T1000 (cell line): ENCODE measurements at regions not wholly inside any gene's neighbourhood (a gene's known extent, or its start where the extent isn't known, plus 50 kb on each side); places are given as distances from the start of the nearest gene placed in this dataset.
A peak's percentile ranks its signal among the peaks of the same experiment; 100 is the strongest.
"Not testable (repeated sequence)": the region's sequence is repeated elsewhere in the genome, so short reads cannot be mapped to it uniquely, and the experiment has no call there.

ENCODE experiments used
- DNase-seq: peaks from one replicate; lab custom pipeline; 2025; ENCODE audit warnings: mixed read lengths; lab: John Stamatoyannopoulos, UW

DNA sequence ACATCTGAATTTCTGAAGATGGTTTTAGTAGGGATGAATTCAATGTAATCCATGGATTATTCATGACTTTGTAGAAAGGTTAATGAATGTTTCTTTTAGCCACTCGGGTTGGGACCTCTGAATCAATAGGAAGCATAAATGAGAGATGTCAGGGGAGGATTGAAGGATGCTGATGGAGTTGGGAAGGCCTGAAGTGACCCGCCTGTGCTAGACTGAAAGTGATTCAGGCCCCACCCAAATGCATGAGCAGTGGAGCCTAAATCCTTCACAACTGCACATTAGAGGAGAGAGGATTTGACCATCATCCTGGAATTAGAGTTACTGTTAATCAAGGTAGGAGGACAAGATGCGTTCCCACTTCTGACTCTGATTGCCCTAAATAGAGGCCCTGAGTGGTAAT lies 162.2 kb upstream of the PTPN20 start:
- not testable (repeated sequence) for DNase-seq

DNA sequence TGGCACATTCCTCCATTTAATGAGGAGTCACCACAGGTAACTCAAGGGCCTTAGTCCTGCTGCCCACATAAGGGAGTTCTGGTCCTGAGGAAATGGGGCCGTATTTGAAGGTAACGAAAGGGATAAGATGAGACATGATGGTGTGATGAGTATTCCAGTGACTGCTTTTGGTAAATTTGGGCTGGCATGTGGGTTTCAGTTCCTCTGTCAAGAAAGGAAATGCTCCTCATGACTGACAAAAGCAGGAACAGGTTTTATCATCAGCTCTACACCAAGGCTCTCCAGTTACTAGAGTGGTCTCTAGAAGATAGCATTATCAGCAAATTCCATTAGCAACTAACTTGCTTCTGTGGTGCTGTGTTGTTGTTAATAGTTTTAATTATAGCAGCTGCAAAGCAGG lies 161.8 kb upstream of the PTPN20 start:
- DNase-seq: not testable (repeated sequence)

DNA sequence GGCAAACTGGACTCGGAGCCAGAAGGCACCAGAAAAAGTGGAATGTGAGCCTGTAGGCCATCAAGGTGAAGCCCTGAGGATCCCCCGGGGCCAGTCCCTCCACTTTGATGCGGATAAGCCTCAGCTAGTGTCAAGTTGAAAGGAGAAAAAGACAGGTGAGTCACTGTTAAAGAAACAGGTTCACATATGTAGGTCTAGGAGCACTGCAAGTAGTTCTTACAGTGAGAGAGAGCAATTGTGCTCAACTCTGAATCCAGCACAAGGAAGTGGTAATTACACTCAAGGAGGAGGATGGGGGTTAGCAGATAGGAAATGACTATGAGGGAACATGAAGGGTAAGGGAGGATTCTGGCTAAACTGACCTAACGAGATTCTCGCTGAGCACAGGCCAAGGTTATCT lies 157.5 kb upstream of the PTPN20 start:
- DNase-seq: not testable (repeated sequence)

DNA sequence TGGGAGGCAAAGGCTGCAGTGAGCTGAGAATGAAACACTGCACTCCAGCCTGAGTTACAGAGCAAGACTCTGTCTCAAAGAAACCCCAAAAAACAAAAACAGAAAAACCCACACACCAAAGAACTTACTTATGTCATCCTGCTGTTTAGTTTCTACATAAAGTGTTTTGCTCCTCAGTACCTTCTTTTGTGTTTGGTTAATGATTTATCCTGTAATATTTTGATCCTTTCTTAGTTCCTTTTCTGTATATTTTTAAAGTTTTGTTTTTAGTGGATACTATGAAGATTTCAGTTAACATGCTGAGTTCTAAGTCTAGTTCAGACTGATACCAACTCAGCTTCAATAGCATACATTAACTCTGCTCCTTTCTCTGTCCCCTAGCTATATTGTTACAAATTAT lies 149.8 kb upstream of the PTPN20 start:
- DNase-seq: not testable (repeated sequence)

DNA sequence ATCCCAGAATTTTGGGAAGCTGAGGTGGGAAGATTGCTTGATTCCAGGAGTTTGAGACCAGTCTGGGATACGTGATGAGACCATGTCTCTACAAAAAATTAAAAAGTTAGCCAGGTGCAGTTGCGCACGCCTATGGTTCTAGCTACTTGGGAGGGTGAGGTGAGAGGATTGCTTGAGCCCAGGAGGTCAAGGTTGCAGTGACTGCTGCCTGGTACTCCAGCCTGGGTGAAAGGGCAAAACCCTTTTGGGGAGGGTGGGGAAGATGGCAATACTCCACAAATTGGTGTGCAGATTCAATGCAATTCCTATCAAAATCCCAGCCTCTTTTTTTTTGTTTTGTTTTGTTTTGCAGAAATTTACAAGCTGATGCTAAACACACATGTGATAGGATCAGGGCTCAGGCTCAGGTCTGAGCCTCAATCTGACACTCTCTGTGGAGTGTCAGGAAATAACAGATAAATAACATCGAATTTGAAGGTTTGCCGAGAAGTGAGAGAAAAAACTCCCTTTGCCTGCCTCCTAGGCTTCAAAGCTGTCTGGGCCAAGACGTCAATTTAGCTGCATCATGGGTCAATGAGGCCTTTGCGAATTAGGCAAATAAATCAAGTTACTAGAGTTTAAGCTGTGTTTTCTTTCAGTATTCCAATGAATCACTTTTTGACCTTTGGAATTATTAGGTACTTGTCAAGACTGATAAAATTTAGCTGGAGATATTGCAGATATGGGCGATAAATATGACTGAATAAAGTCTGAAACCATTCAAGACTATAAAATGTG lies 142.5 kb upstream of the PTPN20 start:
- DNase-seq: not testable (repeated sequence)

DNA sequence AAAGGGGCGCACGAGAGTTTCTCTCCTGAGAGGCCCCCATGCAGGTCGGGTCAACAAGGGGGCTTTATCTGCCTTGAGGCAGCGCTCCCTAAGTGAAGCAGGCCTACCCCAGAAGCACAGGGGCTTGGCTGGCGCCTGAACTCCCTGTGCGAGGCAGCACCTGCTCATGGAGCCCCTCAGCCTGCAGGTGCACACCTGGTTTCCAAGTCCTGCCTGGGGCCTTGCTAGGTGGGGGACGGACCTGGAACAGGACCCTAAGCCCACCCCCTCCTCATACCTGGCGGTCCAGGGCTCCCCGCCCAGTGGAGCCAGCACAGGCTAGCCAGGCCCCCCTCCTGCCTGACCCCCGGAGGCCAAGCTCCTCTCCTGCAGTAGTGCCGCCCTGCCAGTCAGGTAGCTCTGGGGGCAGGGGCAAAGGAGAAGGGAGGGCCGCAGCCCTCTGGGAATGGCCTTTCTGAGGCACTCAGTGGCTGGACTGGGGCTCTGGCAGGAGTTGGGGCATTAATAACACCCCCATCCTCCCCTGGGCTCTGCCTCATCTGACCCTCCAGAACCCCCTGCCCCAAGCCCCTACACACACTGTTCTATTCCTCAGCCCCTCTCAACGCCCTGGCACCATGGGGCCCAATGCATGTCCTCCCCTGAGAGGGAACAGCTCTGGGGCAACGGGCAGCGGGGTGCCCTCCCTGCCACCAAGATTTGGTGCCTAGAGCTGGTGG lies 137.9 kb upstream of the PTPN20 start:
- DNase-seq: not testable (repeated sequence)

DNA sequence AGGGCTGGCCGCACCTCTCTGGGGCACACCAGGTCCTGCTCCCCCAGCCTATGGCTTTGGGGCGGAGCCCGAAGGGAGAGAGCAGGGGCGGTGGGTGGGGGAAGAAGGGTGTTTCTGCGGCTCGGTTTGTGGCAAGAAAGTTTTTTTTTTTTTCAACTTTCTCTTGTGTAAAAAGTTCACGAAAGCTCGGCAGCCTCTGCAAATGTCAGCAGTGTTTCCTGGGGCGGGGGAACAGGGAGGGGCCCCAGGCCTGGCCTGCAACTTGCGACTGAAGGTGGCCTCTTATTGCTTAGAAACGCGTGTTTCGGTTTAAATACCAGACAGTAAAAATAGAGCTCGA lies 137.4 kb upstream of the PTPN20 start:
- DNase-seq: not testable (repeated sequence)

DNA sequence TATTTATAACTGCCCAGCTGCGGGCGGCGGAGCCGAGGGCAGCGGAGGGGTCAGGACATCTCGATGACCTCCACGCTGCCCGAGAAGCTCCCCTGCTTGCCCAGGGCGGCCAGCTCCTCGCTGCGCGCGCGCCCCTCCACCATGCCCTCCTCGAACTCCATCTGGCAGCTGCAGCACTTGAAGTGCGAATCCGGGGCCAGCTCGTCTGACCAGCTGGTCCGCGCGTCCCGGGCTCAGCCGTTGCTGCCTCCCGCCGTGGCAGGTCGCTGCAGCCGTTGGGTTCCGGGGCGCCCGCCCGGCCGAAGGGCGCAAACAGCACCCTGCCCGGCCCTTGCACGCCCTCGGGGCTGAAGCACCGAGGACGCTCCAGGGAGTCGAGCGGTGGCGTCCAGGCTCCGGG lies 136.9 kb upstream of the PTPN20 start:
- DNase-seq: not testable (repeated sequence)

DNA sequence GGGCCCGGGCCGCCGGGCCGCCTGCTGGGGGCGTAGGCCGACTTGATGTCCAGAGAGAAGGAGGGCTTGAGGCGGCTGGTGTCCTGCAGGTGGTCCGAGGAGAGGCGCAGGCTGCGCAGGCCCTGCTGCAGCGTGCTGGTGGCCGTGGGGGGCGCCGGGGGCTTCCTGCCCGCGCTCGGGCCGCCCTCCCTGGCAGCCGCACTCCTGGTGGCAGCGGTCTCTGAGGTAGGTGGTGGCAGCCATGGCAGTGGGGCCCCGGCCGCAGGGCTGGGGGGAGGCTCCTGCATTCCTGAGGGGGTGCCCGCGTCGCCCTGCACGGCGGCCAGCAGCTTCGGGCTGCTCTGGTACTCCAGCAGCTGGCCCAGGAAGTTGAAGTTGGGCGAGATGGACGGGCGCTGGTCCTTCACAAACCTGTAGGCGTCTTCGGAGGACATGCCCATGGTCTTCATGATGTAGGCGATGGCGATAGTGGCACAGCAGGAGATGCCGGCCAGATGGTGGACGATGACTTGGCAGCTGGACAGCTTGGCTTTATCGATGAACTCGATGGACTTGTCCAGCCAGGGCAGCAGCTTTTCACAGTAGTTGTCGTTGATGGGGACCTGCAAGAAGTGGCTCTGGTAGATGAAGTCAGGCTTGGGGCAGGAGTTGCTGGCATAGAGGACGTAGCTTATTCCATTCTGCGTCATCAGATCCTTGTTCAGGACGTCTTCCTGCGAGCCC lies 136.1 kb upstream of the PTPN20 start:
- DNase-seq: not testable (repeated sequence)

DNA sequence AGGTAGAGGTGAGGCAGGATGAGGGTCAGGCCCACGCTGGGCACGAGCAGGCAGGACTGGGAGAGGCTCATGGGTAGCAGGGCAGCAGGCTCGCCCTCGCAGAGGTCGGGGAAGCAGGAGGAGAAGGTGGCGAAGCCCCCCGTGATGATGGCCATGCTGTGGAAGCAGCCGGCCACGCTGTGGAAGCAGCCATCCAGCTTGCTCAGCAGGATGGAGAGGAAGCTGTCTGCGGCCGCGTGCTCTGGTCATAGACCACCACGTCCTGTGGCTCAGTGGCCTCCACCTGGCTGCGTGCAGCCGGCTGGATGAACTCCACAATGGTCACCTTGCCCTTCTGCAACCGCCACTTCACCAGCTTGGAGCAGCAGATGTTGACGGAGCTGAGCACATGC lies 135.6 kb upstream of the PTPN20 start:
- DNase-seq: not testable (repeated sequence)

DNA sequence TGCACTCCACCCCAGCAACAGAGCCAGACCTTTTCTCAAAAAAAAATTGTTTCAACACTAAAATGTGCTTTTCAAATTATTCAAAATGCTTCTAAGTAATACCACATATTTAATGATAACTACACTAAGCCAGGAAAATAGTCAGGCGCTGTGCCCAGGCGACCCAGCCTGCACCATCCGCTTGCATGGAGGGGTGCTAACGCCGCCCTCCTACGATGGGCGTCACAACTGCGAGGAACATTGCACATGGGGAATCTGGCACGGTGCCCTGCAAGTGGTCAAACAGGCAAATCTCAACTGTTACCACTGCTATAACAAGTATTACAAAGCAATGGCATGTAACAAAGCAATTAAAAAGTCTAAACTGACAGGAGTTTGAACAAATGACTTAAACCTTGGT lies 131.7 kb upstream of the PTPN20 start:
- DNase-seq: not testable (repeated sequence)

DNA sequence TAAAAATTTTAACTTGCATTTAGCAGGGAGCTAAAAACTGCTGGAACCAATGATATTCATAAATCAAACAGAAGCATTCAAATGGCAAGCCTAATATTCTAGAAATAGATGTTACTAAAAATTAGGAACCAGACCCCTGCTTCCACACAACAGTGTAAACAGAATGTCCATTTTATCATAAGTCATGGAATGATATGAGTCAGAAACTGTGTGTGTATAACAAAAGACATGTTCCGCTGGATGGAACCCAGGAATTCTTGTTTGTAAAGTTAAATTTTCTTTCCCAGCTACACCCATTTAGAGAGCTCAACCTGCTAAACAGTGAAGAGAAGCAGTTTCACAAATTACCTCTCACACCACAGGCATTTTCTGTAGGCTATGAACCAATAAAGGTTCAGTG lies 131.1 kb upstream of the PTPN20 start:
- not testable (repeated sequence) for DNase-seq

DNA sequence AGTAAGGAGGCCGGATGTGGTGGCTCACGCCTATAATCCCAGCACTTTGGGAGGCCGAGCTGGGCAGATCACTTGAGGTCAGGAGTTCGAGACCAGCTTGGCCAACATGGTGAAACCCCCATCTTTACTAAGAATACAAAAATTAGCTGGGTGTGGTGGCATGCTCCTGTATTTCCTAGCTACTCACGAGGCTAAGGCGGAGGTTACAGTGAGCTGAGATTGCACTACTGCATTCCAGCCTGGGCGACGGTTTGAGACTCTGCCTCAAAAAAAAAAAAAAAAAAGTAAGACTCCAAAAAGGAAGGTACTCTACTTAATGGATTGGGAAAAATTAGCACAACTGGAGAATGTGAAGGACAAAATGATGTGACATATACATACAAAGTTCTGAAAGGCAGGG lies 130.2 kb upstream of the PTPN20 start:
- DNase-seq: not testable (repeated sequence)

DNA sequence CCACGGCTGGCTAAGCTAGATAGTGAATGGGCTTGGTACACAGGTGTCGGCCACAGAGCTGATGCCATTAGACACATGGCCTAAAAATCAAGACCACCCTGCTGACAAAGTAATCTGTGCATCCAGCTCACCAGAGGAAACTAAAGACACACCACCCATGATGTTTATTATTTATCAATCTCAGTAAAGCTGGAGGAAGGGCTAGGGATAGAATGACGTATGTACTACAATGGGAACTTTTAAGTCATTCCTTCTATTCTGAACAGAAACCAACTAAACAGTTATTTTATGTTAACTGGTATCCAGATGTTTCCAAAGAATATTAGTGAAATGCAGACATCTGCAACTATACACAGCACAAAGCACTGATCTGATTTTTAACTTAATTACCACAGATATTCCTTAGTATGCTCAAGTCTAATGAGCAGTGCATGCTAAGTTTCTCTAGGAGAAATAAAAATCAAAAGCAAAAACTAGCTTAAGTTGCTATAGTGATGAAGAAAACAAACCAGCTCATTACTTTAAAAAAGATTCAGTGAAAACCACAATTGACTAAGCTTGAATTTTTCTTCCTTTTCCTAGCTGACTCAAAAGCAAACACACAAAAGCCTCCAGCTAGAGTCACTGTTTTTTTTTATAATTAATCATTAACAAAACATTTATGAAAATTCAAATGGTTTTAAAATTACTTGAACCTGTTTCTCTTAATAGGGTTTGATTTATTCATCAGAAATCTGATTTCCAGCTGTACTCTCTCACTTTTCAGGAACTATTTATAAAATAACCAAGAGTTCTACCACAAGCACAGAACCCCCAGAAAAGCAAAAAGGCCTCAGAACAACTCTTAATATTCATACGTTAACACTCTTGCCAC lies 129.0 kb upstream of the PTPN20 start:
- not testable (repeated sequence) for DNase-seq

DNA sequence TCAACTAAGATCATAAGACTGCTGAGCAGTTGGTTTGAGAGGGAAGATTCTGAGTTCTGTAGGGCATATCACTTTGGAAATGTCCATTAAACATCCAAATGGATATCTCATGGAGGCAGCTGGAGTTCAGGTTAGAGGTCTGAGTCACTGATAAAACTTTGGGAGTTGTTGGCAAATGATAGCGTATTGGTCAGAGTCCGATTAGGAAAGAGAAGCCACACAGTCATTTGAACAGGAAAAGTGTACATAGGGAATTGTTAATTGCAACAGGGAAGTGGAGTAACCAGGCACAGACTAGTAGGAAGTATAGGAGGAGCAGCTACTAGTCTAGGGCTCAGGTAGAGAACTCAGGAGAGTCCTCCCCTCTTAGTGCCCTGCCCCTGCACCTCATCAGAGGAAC lies 126.6 kb upstream of the PTPN20 start:
- not testable (repeated sequence) for DNase-seq

DNA sequence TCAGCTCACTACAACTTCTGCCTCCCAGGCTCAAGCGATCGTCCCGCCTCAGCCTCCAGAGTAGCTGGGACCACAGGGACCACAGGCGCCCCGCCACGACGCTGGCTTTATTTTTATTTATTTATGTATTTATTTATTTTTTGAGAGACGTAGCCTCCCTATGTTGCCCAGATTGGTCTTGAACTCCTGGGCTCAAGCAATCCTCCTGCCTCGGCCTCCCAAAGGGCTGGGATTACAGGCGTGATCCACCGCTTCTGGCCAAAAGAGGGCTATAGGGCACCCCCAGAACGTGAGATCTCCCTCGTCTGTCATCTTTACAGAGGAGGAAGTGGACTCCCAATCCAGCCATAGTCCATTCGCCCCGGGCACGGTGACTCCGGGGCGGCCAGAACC lies 125.1 kb upstream of the PTPN20 start:
- DNase-seq: not testable (repeated sequence)

DNA sequence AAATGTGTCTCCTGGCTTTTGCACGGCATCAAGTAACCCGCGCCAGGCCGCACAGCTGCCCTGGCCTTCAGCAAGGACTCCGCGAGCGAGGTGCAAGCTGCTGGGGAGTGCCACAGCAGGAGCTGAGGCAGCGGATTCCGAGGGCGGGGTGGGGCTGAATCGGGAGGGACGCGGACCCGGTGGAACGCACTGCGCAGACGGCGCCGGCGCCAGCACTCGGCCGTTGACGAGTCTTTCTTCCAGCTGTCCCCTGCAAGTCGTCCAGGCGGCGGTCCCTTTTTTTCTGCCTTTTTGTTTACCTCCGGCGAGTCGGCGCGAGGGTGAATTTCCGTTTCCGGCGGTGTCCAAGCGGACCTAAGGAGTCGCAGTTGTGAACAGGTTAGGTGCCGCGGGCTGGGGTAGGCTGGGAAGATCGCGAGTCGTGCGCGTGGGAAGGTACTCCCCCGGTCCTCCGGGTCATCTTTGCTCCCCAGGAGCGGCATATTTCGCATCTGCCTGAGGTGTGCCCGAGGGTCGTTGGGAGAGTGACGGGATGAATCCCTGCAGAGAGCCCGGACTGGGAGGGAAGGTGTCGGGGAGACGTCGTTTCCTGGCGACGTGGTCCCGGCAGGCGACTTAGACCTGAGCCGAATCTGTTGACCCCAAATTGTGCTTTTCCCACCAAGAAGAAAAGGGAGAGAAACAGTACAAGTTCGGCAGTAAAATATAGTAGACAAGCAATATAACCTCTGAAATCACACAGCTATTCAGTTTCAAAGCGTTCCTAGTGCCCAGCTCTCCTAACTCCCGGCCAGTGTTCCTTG lies 124.5 kb upstream of the PTPN20 start:
- peak; percentile 67 for DNase-seq

DNA sequence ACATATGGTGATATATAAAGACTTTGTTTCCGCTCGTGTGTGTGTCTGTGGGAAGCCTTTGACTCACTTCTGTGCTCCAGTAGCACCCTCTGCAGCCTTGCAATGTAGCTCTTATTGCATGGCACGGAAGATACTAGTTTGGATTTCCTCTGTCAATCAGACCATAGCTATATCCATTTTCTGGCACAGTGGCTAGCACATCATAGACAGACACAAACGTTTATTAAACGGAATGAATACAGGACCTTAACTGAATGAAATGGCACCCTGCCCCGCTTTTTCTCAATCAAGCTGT lies 124.0 kb upstream of the PTPN20 start:
- DNase-seq: no peak

DNA sequence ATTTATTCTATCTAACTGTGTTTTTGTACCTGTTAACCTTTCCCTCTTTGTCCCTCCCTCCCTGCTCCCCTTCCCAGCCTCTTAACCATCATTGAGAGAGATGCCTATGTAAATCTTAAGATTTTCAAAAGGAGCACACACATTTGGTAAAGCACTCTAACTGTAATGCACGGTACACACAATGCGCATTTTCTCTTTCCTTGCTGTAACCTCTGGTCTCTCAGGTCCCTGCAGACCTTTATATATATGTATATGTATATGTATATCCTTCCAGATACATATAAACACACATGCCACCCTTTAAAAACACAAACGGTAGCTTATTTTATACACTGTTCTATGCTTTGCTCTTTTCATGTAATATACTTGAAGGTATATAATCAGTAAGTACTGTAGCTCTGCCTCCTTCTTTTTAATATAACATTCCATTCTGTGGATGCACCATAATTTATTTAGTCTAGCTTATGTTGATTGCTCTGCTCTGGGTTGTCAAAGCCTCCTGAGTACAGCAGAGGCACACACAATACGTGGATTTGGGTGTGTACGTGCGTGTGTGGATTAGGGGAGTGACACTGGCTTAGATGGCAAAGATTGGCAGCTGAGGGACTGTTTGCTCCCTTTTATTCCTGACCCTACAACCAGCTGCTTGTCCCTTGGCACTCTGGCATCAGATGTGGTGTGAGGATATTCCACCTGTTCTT lies 118.4 kb upstream of the PTPN20 start:
- DNase-seq: not testable (repeated sequence)

DNA sequence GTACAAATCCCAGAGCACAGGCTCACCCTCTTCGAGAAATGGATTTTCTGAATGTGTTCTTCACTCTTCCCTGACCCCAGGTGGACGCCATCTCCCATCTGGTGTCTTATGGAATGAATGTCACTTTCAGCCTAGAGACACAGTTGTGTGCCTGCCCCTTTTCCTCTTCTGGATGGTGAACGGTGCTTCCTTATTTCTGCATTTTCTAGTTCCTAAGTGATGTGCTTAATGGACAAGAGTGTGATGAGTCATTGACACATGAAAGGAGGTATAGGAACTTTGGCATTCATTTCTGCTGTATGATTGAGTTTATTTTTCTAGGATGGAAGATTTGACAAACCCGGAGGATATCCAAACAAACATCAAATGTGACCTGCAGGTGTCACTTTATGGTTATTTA lies 114.9 kb upstream of the PTPN20 start:
- not testable (repeated sequence) for DNase-seq

DNA sequence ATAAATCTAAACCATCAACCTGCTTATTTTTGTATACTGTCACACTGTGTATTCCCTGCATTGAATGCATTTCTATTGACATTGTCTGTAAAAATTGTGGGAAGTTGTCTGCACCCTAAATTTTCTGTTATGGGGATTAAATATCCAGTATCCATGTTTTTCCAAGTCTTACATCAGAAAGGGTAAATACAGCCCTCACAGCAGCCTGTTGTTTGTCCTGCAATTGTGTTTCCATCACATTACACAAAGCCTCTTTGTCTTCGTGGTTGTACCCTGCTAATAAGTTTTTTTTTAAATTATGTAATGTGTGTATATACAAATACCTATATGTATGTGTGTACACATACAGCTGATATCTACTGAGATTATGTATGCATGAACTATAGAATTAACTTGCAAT lies 109.2 kb upstream of the PTPN20 start:
- not testable (repeated sequence) for DNase-seq
